RPMI8226 (cell line): ENCODE measurements at regions not wholly inside any gene's neighbourhood (a gene's known extent, or its start where the extent isn't known, plus 50 kb on each side); places are given as distances from the start of the nearest gene placed in this dataset.

Experiments used
- DNase-seq: peaks from one replicate; pipeline ENCODE4 v3.0.0-alpha.2; 2015

DNA sequence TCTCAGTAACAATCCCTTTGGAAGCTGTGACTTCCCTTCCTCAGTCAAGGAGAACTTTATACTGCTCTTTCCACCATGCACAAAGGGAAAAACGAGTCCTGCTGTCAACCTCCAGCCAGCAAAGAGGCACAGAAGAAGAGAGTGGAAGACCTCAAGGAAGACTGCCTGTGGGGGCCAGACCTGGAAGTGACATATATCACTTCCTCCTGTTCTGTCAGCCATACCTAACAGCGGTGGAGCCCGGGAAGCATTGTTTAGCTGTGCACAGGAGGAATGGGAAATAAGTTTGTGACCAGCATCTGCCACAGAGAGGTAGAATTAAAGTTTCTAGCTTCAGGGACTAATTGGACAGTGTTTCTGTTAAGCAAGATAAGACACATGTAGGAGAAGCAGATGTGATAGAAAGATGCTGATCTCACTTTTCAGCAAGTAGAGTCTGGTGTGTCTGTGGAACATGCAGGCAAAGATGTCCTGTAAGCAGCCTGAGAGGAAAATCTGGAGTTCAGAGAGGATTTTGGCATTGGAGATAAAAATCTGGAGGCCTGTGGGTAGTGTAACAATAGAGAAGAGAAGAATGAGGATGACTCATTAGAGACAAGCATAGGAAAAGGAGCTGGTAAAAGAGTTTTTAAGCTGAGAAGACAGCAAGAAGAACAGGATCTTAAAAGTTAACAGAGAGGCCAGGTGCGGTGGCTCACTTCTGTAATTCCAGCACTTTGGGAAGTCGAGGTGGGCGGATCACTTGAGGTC lies 141.6 kb upstream of the CPSF6 start:
- no peak for DNase-seq

GRCh38 chr12:69099201-69099837 lies 140.1 kb upstream of the CPSF6 start:
- no peak for DNase-seq

- no peak for DNase-seq
Measured at GRCh38 chr12:69101505-69101904, 137.9 kb upstream of the CPSF6 start.

GRCh38 chr12:69102856-69103255 lies 136.5 kb upstream of the CPSF6 start:
- no peak for DNase-seq

DNA sequence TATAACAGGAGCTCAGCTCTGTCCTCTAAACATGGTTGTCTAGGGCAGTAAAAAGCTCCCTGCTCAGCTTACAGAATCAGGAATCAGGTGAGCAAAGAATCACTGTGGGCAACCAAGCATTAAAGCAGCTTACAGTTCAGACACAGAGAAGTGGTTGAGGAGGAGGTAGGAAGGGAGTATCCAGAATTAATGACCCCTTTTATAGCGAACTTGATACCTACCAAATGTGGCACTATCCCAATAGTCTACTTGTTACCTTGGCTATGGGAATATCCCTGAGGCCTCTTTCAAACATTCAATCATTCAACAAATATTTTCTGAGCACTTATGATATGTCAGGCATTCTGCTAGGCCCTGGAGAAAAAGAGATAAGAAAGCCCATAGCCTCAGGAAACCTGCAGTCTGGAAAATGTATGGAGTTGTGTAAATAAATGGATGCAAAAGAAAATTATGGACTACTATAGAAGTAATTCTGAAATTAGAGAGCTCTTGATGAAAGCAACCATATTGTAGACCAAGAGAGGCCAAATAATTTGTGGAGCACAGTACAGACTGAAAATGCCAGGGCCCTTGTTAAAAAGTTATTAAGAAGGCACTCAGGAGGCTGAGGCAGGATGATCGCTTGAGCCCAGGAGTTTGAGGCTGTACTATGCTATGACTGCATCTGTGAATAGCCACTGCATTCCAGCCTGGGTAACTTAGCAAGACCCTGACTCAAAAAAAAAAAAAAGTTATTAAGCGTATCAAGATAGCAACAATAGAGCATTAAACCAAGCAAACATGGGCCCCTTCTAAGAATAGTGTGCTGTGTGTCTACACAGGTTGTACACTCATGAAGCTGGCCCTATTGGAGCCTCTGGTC lies 134.0 kb upstream of the CPSF6 start:
- DNase-seq = no peak

- no peak for DNase-seq
Measured at GRCh38 chr12:69106482-69107118, 132.8 kb upstream of the CPSF6 start.

DNA sequence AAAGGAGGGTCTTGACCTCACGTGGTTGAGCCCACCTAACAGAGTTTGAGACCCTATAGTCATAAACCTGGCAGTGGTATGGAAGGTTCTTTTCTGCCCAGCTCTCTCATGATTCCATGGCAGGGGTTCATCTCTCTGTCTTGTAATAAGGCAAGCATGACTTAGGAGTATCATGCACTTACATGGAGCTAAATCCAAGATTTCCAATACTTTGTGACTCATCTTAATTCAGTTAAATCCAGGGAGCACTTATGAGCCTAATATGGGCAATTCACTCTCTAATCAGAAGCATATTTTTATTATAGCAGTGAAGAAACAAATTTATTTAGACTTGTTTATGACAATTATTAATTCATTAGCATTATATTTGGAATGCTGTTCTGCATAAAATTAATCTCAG lies 131.8 kb upstream of the CPSF6 start:
- no peak for DNase-seq

DNA sequence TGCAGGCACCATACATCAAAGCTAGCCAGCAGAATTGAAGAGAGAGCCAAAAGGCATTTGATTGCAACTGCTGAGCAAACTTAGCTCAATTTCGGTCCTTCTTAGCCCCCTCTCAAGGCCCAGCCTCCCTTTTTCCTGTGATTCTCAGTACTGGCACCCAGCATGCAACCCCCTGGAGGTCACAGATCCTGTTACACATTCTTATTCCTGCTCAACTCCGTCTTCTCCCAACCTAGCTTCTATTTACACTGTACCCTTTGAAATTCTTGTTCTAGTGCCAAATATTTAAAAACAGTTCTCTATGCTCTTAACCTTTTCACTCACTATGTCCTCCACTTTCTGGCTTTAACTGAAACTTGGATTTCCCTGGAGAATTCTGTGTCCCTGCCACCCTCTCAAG lies 131.3 kb upstream of the CPSF6 start:
- DNase-seq = no peak

DNA sequence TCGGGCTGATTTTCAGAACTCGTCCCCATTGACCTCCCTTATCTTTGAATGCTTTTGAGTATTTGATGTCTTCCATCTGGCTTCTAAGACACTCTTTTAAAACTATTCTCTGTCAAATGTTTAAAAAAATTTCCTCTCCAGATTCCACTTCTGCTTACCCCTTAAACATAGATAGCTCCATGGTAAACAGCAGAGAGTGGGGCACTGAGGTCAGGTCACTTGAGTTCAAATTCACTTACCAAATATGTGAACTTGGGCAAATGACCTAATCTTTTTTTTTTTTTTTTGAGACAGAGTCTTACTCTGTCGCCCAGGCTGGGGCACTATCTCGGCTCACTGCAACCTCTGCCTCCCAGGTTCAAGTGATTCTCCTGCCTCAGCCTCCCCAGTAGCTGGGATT lies 126.8 kb upstream of the CPSF6 start:
- no peak for DNase-seq

- no peak for DNase-seq
Measured at GRCh38 chr12:69115099-69115498, 124.3 kb upstream of the CPSF6 start.

DNA sequence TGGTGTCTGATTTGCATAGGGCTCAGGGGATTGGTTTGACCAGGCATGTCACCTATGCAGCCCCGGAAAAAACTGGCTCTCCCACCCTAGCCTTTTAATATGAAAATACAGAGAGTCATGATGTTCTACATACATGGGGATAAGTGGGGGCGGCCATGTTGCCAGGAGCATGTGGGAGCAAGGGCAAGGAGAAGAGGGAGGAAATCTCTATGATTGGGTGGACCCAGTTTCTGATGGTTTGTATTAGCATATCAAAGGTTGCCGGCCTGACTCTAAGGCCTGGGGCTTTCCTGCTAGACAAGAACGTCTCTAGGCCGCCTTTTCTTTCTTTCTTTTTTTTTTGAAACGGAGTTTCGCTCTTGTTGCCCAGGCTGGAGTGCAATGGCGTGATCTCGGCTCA lies 123.4 kb upstream of the CPSF6 start:
- DNase-seq = no peak

GRCh38 chr12:69117566-69118266 lies 121.7 kb upstream of the CPSF6 start:
- DNase-seq = no peak

DNA sequence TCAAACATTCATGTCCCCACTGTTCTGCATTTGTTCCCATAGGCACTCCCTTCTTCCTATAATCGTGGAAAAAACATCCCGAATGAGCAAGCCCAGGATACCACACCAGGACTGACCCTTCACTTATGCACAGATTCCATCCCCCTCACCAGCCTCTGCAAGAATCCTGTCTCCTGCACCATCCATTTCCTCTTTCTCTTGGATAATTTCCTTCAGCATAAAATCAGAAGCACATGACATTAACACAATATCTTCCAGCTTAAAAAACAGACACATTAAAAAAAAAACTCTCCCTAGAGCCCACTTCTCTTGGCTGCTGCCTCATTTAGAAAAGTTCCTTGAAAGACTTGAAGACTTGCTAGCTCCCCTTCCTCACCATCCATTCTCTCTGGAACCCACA lies 120.9 kb upstream of the CPSF6 start:
- DNase-seq = no peak

- no peak for DNase-seq
Measured at GRCh38 chr12:69119770-69120169, 119.6 kb upstream of the CPSF6 start.

GRCh38 chr12:69120354-69120753 lies 119.0 kb upstream of the CPSF6 start:
- DNase-seq = no peak

DNA sequence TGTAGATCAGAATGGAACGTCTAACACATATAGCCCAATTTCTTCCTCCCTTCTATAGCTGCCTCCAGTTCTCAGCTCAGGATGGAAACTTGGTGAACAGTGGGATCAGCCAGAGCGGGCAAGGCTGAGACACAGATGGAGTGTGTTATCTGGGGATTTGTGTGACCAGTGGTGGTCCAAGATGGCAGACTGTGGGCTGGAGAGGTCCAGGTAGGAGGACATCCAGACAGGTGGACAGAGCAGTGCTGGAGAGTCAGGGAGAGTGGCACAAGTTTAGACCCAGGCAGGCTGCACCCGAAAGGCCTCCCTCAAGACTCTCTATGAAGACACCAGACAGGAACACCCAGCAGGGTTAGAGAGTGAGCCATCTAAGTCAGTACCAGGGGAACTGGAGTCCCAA lies 116.1 kb upstream of the CPSF6 start:
- DNase-seq = no peak

- DNase-seq = no peak
Measured at GRCh38 chr12:69123919-69124638, 115.3 kb upstream of the CPSF6 start.

DNA sequence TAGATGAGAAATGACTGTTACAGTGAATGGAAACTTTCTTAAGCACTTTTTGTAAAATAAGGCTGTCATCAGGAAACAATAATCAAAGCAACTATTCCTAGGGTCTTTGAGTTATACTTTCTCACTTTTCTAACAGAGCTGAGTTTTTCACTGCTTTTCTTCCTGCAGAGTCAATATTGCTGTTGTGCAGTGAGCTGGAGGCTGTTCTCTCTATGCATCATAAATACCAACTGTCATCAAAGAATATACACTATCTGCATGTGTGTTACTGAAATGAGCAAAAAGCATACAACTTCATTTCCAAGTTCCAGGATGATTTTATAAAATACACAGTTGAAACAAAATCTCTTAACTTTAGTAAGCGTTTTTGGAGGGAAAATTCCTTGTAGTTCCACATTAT lies 110.4 kb upstream of the CPSF6 start:
- no peak for DNase-seq

DNA sequence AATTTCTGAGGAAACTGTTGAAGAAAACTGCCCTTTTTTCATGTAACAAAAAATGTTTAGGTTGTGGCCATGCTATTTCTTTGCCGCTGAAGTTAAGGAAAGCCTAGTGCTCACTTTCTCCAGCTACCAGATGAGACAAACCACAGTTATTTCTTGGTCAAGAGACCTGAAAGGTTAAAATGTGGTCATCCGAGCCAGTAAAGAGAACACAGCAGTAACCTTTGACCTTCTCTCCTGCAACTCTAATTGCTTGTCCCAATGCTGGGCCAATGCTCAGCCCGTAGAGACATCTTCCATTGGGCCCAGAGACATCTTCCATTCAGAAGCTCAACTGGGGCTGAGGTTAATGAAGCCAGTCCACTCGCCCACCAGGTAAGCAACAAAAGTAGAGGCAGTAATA lies 109.8 kb upstream of the CPSF6 start:
- DNase-seq = no peak

DNA sequence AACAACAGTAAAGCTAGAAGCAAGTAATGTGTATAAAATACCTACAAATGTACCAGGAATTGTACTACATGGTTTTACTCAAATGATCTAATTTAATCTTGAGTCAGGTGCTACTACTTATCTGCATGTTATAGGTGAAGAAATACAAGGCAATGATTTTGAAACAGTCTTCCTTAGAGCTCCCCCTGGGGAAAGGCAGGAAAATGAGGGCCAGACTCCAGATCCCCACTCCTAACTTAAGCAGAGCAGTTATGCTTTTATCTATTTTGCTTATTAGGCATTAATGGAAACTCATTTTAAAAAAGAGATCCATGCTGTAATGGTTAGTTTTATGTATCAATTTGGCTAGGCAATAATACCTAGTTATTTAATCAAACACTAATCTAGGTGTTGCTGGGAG lies 109.3 kb upstream of the CPSF6 start:
- DNase-seq = no peak

- no peak for DNase-seq
Measured at GRCh38 chr12:69131077-69131476, 108.3 kb upstream of the CPSF6 start.
